HG03442 (cell line): ENCODE measurements at regions not wholly inside any gene's neighbourhood (a gene's known extent, or its start where the extent isn't known, plus 50 kb on each side); places are given as distances from the start of the nearest gene placed in this dataset.
"Not testable (repeated sequence)": the region's sequence is repeated elsewhere in the genome, so short reads cannot be mapped to it uniquely, and the experiment has no call there.

Source experiments
- ATAC-seq: cut with Tn5 transposase; IDR thresholded peaks from one replicate; pipeline ENCODE4 v1.9.1; 2021; ENCODE audit warnings: mild to moderate bottlenecking, moderate library complexity; ENCODE audit not compliant: unreplicated experiment

GRCh38 chr1:98299313-98299712 lies 362.2 kb upstream of the SNX7 start:
- ATAC-seq, result no peak

GRCh38 chr1:98298319-98298718 lies 363.2 kb upstream of the SNX7 start:
- ATAC-seq, result no peak

GRCh38 chr1:98296681-98297080 lies 364.8 kb upstream of the SNX7 start:
- ATAC-seq, result no peak

- ATAC-seq, result no peak
Observed at GRCh38 chr1:98294127-98294526, 367.4 kb upstream of the SNX7 start.

GRCh38 chr1:98292994-98293393 lies 368.5 kb upstream of the SNX7 start:
- no peak for ATAC-seq

GRCh38 chr1:98289311-98289710 lies 368.5 kb upstream of the DPYD start:
- no peak for ATAC-seq

- no peak for ATAC-seq
Observed at GRCh38 chr1:98288494-98288893, 367.7 kb upstream of the DPYD start.

- ATAC-seq, result no peak
Observed at GRCh38 chr1:98287626-98288025, 366.8 kb upstream of the DPYD start.

- ATAC-seq, result no peak
Observed at GRCh38 chr1:98286656-98287055, 365.8 kb upstream of the DPYD start.

GRCh38 chr1:98285286-98285685 lies 364.5 kb upstream of the DPYD start:
- not testable (repeated sequence) for ATAC-seq

- ATAC-seq, result no peak
Observed at GRCh38 chr1:98280049-98280448, 359.2 kb upstream of the DPYD start.

- ATAC-seq, result no peak
Observed at GRCh38 chr1:98278055-98278454, 357.2 kb upstream of the DPYD start.

- ATAC-seq, result no peak
Observed at GRCh38 chr1:98277118-98277517, 356.3 kb upstream of the DPYD start.

GRCh38 chr1:98276514-98276913 lies 355.7 kb upstream of the DPYD start:
- no peak for ATAC-seq

GRCh38 chr1:98268316-98268715 lies 347.5 kb upstream of the DPYD start:
- no peak for ATAC-seq

- no peak for ATAC-seq
Observed at GRCh38 chr1:98267423-98267822, 346.6 kb upstream of the DPYD start.

GRCh38 chr1:98264727-98265126 lies 343.9 kb upstream of the DPYD start:
- ATAC-seq, result no peak

- ATAC-seq, result no peak
Observed at GRCh38 chr1:98260839-98261238, 340.0 kb upstream of the DPYD start.

- no peak for ATAC-seq
Observed at GRCh38 chr1:98260412-98260811, 339.6 kb upstream of the DPYD start.

GRCh38 chr1:98256700-98257099 lies 335.9 kb upstream of the DPYD start:
- no peak for ATAC-seq

- no peak for ATAC-seq
Observed at GRCh38 chr1:98253145-98253544, 332.3 kb upstream of the DPYD start.

GRCh38 chr1:98251497-98251896 lies 330.7 kb upstream of the DPYD start:
- no peak for ATAC-seq

- no peak for ATAC-seq
Observed at GRCh38 chr1:98232678-98233077, 311.8 kb upstream of the DPYD start.

- ATAC-seq, result no peak
Observed at GRCh38 chr1:98222706-98223105, 301.9 kb upstream of the DPYD start.
